H9 (cell line): ENCODE measurements at regions not wholly inside any gene's neighbourhood (a gene's known extent, or its start where the extent isn't known, plus 50 kb on each side); places are given as distances from the start of the nearest gene placed in this dataset.

Experiments
- DNase-seq: peaks from one replicate; pipeline ENCODE4 v3.0.0-alpha.2; 2017
- H2AFZ ChIP-seq: one replicate; pipeline ENCODE4 v1.6.1; 2013; ENCODE audit warnings: mild to moderate bottlenecking, low read length, control low read depth, moderate library complexity
- H2AK5ac ChIP-seq: 2 replicates; pipeline ENCODE4 v1.6.1; 2013; ENCODE audit warnings: low read length, control low read depth, mixed read lengths; ENCODE audit not compliant: insufficient read length
- H2BK120ac ChIP-seq: one replicate; pipeline ENCODE4 v1.6.1; 2013; ENCODE audit warnings: low read depth, mild to moderate bottlenecking, low read length, control low read depth, inconsistent platforms; ENCODE audit not compliant: poor library complexity, severe bottlenecking
- H2BK12ac ChIP-seq: 2 replicates; pipeline ENCODE4 v1.6.1; 2013; ENCODE audit warnings: low read length, control low read depth, mixed read lengths, low read depth; ENCODE audit not compliant: insufficient read length
- H2BK15ac ChIP-seq: 2 replicates; pipeline ENCODE4 v1.6.1; 2013; ENCODE audit warnings: low read depth, low read length, control low read depth
- H2BK20ac ChIP-seq: one replicate; pipeline ENCODE4 v1.6.1; 2013; ENCODE audit warnings: low read depth, mild to moderate bottlenecking, low read length, control low read depth, inconsistent platforms; ENCODE audit not compliant: poor library complexity, severe bottlenecking
- H2BK5ac ChIP-seq: 2 replicates; pipeline ENCODE4 v1.6.1; 2013; ENCODE audit warnings: low read length, control low read depth, mixed read lengths; ENCODE audit not compliant: insufficient read length
- H3K14ac ChIP-seq: 2 replicates; pipeline ENCODE4 v1.6.1; 2013; ENCODE audit warnings: low read length, control low read depth; ENCODE audit not compliant: insufficient read depth
- H3K18ac ChIP-seq: 2 replicates; pipeline ENCODE4 v1.6.1; 2013; ENCODE audit warnings: low read depth, mild to moderate bottlenecking, mixed read lengths, low read length, control low read depth; ENCODE audit not compliant: insufficient read length
- H3K23ac ChIP-seq: 2 replicates; pipeline ENCODE4 v1.6.1; 2013; ENCODE audit warnings: low read length, control low read depth, mixed read lengths, low read depth; ENCODE audit not compliant: insufficient read length
- H3K23me2 ChIP-seq: 2 replicates; pipeline ENCODE4 v1.6.1; 2013; ENCODE audit warnings: low read depth, mild to moderate bottlenecking, mixed read lengths, low read length, control low read depth; ENCODE audit not compliant: insufficient read length, poor library complexity, severe bottlenecking
- H3K27ac ChIP-seq: 2 replicates; pipeline ENCODE4 v1.5.1; 2013; ENCODE audit warnings: low read length, control low read depth, mixed read lengths, low read depth; ENCODE audit not compliant: insufficient read length
- H3K27me3 ChIP-seq: 2 replicates; pipeline ENCODE4 v1.6.1; 2013; ENCODE audit warnings: low read length, control low read depth, inconsistent platforms; ENCODE audit not compliant: insufficient read depth
- H3K4ac ChIP-seq: 2 replicates; pipeline ENCODE4 v1.6.1; 2013; ENCODE audit warnings: low read depth, mild to moderate bottlenecking, control low read depth, inconsistent platforms, low read length, moderate library complexity
- H3K4me1 ChIP-seq: 2 replicates; pipeline ENCODE4 v1.6.1; 2013; ENCODE audit warnings: low read length, control low read depth, inconsistent platforms; ENCODE audit not compliant: insufficient read depth
- H3K4me2 ChIP-seq: 2 replicates; pipeline ENCODE4 v1.6.1; 2013; ENCODE audit warnings: low read length, control low read depth, mixed read lengths; ENCODE audit not compliant: insufficient read length, insufficient read depth
- H3K56ac ChIP-seq: 2 replicates; pipeline ENCODE4 v1.6.1; 2013; ENCODE audit warnings: low read depth, mild to moderate bottlenecking, mixed read lengths, low read length, control low read depth; ENCODE audit not compliant: insufficient read length
- H3K79me1 ChIP-seq: 2 replicates; pipeline ENCODE4 v1.6.1; 2013; ENCODE audit warnings: low read depth, mild to moderate bottlenecking, moderate library complexity, low read length, control low read depth, inconsistent platforms; ENCODE audit not compliant: insufficient read depth, poor library complexity, severe bottlenecking
- H3K79me2 ChIP-seq: 2 replicates; pipeline ENCODE4 v1.6.1; 2013; ENCODE audit warnings: low read length, control low read depth, inconsistent platforms; ENCODE audit not compliant: insufficient read depth
- H3K9ac ChIP-seq: 2 replicates; pipeline ENCODE4 v1.6.1; 2013; ENCODE audit warnings: low read length, control low read depth, mixed read lengths; ENCODE audit not compliant: insufficient read length; ENCODE audit errors: extremely low read depth
- H3K9me3 ChIP-seq: one replicate; pipeline ENCODE4 v1.6.1; 2013; ENCODE audit warnings: low read depth, low read length, inconsistent platforms; ENCODE audit not compliant: control insufficient read depth
- H3T11ph ChIP-seq: one replicate; pipeline ENCODE4 v1.6.1; 2013; ENCODE audit warnings: mild to moderate bottlenecking, low read length, control low read depth, inconsistent platforms
- H4K20me1 ChIP-seq: one replicate; pipeline ENCODE4 v1.6.1; 2013; ENCODE audit not compliant: control insufficient read depth, insufficient read length, insufficient read depth
- H4K5ac ChIP-seq: 2 replicates; pipeline ENCODE4 v1.6.1; 2013; ENCODE audit warnings: low read depth, mild to moderate bottlenecking, mixed read lengths, low read length, control low read depth; ENCODE audit not compliant: insufficient read length
- H4K8ac ChIP-seq: replicated peaks from 2 replicates; pipeline ENCODE4 v1.6.1; 2013; ENCODE audit warnings: low read length, control low read depth, mixed read lengths, low read depth; ENCODE audit not compliant: insufficient read length
- H4K91ac ChIP-seq: 2 replicates; pipeline ENCODE4 v1.6.1; 2013; ENCODE audit warnings: low read depth, mild to moderate bottlenecking, moderate library complexity, mixed read lengths, low read length, control low read depth; ENCODE audit not compliant: insufficient read length
- H3K27ac Mint-ChIP-seq, 3 experiments: 2 replicates in 2 of 3; 3 replicates in 1 of 3; pipeline ENCODE4 v1.8.0; 2020 to 2021; ENCODE audit warnings: mixed read lengths in 3 of 3, mild to moderate bottlenecking in 1 of 3, moderate library complexity in 1 of 3
- H3K27me3 Mint-ChIP-seq: 2 replicates; pipeline ENCODE4 v1.8.0; 2021; ENCODE audit warnings: low read depth, mild to moderate bottlenecking, moderate library complexity, mixed read lengths
- H3K36me3 Mint-ChIP-seq, 3 experiments: 2 replicates in 2 of 3; 3 replicates in 1 of 3; pipeline ENCODE4 v1.8.0; 2020 to 2021; ENCODE audit warnings: low read depth in 3 of 3, mixed read lengths in 3 of 3; ENCODE audit not compliant: insufficient read depth in 1 of 3
- H3K4me1 Mint-ChIP-seq, 2 experiments: 2 replicates each; pipeline ENCODE4 v1.8.0; 2020; ENCODE audit warnings: mixed read lengths in 2 of 2
- H3K4me3 Mint-ChIP-seq, 2 experiments: 2 replicates in 1 of 2; 3 replicates in 1 of 2; pipeline ENCODE4 v1.8.0; 2020 to 2021; ENCODE audit warnings: mild to moderate bottlenecking in 2 of 2, mixed read lengths in 2 of 2, moderate library complexity in 1 of 2
- H3K9me3 Mint-ChIP-seq, 2 experiments: 2 replicates in 1 of 2; 3 replicates in 1 of 2; pipeline ENCODE4 v1.8.0; 2020; ENCODE audit warnings: mild to moderate bottlenecking in 2 of 2, mixed read lengths in 2 of 2, moderate library complexity in 1 of 2
- CTCF ChIP-seq: fragments of 200-600 bp; sonication (generic); conservative IDR thresholded peaks from 3 replicates; pipeline ENCODE4 v1.8.0; 2021; ENCODE audit warnings: antibody characterized with exemption, mild to moderate bottlenecking
- WGBS: extraction: QIAGEN DNeasy Blood & Tissue Kit; methylation state at CpG from one replicate; pipeline ENCODE4 v1.1.7; 2013; ENCODE audit warnings: missing lambda C conversion rate, low lambda C conversion rate, mixed read lengths; ENCODE audit not compliant: insufficient read length; ENCODE audit errors: extremely low coverage; 5-methylcytosine and 5-hydroxymethylcytosine counted together

- Histone ChIP-seq H4K8ac (no peak overlapping the region), H3K18ac (no peak overlapping the region), H3K4me1 (no peaks in the 10 kb centered on the region), H4K91ac (no peak overlapping the region), H3K56ac (no peak overlapping the region), H3K27ac (no peak overlapping the region), H2BK15ac (no peak overlapping the region), H3K79me1 (no peaks in the 10 kb centered on the region), H3K14ac (no peak overlapping the region), H2AK5ac (no peak overlapping the region), H3K23ac (no peak overlapping the region), H4K20me1 (no peaks in the 10 kb centered on the region), H3T11ph (no peak overlapping the region), H3K23me2 (no peaks in the 10 kb centered on the region), H2BK5ac (no peak overlapping the region), H2BK12ac (no peak overlapping the region), H3K27me3 (no peaks in the 10 kb centered on the region), H2AFZ (no peak overlapping the region), H3K79me2 (no peaks in the 10 kb centered on the region), H3K9ac (no peak overlapping the region), H3K9me3 (no peaks in the 10 kb centered on the region), H4K5ac (no peak overlapping the region), H2BK20ac (no peak overlapping the region), H3K4me2 (no peak overlapping the region), H2BK120ac (no peak overlapping the region), H3K4ac (no peak overlapping the region)
- H3K36me3 Mint-ChIP-seq = no peaks in the 10 kb centered on the region
- H3K4me3 Mint-ChIP-seq = no peak overlapping the region
- DNase-seq = no peak
- peaks cover 3% of the 10 kb centered on the region in 2 experiments; a peak in 1 of 5 replicates for H3K9me3 Mint-ChIP-seq
- no peaks in the 10 kb centered on the region; the same call in 1 of the 2 replicates for H3K27me3 Mint-ChIP-seq
- no CpG with 5 or more reads among the region's 2 CpGs for WGBS
- no peaks in the 10 kb centered on the region for H3K4me1 Mint-ChIP-seq
- no peak overlapping the region for H3K27ac Mint-ChIP-seq
- TF ChIP-seq CTCF = no peak
Observed at GRCh38 chr18:1267021-1267420, 362.4 kb downstream of the ADCYAP1 start.
